ELR (cell line): ENCODE measurements at regions not wholly inside any gene's neighbourhood (a gene's known extent, or its start where the extent isn't known, plus 50 kb on each side); places are given as distances from the start of the nearest gene placed in this dataset.
A peak's percentile ranks its signal among the peaks of the same experiment; 100 is the strongest.

Source experiments
- DNase-seq: peaks from one replicate; pipeline ENCODE4 v3.0.0-alpha.2; 2015; ENCODE audit warnings: low read depth

- no peak for DNase-seq
Measured at GRCh38 chr22:26732284-26732683, 74.9 kb downstream of the MIAT start.

DNA sequence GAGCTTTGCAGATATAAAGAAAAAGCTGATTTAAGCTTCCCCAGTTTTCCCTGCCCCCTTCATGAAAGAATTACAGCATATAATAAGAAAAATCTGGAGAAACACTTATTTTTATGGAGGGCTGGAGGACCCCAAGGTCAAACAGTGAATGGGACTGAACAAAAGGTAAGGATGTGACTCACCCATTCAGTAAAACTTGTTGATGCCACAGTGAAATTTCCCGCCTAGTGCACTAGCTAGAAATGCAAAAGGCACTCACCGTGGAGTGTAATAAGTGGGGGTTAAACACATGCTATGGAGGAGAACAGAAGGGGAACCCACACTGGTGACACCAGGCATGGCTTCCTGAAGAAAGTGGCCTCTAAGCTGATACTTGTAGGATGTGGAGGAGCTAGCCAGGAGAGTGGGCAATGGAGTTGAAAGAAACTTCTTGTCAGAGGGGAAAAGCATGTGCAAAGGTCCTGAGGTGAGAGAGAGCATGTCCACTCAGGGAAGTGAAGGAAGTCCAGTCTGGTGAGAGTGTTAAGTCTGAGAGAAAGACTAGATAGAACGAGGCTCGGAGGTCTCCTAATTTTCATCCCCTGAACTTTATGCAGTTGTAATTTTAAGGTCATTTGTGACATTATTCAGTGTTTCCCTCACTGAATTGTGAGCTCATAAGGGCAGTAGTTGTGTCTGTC is 77.1 kb downstream of the MIAT start:
- peak; percentile 19 for DNase-seq

- no peak for DNase-seq
Measured at GRCh38 chr22:26735019-26735409, 77.6 kb downstream of the MIAT start.

DNA sequence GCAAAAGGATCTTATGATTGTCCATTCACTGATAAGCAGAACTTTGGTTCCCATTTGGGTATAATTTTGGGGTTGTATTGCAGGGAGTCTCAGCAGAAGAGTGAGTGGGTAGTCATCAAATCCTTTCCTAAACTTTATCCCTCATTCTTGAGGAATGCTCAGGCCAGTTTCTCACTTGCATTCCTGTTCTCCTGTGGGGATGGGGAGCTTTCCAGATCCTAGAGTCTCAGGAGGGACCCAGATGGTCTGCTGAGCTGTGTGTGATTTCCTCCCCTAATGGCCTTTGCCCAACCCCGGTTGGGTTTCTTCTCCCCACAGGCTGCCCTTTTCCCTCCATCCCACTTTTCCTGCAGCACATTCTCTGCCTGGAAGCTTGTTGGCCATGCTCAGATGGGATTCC is 79.9 kb downstream of the MIAT start:
- no peak for DNase-seq

- DNase-seq = no peak
Measured at GRCh38 chr22:26740253-26740652, 82.9 kb downstream of the MIAT start.

DNA sequence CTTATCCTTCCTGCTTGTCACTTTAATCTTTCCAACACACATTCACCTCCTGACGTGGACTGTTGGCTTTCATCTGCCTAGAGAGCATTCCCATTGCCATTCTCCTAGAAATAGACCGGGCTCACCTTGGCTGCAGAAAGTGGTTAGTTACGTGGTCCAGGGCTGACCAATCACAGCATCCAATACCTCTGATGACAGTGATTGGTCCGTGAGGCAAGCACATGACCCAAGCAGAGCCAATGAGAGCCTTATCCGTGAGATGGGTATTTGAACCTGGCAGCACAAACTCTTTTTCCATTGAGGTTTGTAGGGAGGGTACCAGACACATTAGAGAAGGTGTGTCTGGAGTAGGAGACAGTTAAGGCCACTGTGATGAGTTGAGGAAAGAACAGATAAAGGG is 85.8 kb downstream of the MIAT start:
- no peak for DNase-seq

GRCh38 chr22:26744892-26745808 is 87.8 kb downstream of the MIAT start:
- no peak for DNase-seq

- DNase-seq = no peak
Measured at GRCh38 chr22:26746311-26746710, 88.9 kb downstream of the MIAT start.

- DNase-seq = no peak
Measured at GRCh38 chr22:26748845-26749244, 91.5 kb downstream of the MIAT start.

GRCh38 chr22:26751217-26751616 is 93.8 kb downstream of the MIAT start:
- DNase-seq = no peak

DNA sequence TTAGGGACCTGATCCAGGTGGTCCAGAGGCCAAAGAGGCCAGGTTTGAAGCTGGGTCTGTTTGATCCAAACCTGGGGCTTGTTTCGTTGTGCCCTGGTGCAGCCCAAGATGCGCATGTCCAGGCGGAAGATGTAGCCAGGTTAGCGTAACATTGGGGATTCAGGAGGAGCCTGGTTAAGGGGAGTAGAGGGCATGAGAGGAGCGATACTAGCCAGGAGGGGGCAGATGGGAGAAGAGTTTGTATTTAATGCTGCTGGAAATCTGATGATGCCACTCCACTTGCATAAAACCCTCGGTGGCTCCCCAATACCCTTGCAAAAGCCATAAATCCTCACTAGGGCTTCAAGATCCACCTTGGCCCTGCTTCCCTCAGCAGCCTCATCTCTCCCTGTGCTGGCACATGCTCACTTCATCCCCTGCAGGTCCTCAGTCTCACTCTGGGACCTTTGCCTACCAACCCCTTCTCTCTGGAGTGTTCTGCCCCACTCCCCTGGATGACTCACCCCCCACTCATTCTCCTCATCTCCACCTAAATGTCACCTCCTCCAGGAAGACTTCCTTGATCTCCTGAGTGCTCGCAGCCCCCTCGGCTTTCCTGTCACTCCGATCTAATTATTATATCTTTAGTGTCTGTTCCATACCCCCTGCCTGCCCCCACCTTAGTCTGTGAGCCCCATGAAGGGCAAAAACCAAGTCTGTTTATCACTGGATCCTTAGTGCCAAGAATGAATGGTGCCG is 95.9 kb downstream of the MIAT start:
- DNase-seq = peak; percentile 13

- DNase-seq = peak; percentile 64
Measured at GRCh38 chr22:26756675-26757293, 99.4 kb downstream of the MIAT start.

DNA sequence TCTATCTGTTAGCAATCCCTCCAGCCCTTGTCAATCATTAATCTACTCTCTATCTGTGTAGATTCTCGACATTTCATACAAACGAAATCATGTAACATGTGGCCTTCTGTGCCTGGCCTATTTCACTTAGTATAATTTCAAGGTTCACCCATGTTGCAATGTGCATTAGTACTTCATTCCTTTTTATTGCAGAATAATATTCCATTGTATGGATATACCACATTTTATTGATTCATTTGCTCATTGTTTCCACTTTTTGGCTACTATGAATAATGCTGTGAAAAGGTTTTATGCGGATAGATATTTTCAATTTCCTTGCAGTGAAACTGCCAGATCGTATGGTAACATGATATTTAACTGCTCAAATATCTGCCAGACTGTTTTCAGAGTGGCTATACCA is 100.1 kb downstream of the MIAT start:
- DNase-seq = no peak

DNA sequence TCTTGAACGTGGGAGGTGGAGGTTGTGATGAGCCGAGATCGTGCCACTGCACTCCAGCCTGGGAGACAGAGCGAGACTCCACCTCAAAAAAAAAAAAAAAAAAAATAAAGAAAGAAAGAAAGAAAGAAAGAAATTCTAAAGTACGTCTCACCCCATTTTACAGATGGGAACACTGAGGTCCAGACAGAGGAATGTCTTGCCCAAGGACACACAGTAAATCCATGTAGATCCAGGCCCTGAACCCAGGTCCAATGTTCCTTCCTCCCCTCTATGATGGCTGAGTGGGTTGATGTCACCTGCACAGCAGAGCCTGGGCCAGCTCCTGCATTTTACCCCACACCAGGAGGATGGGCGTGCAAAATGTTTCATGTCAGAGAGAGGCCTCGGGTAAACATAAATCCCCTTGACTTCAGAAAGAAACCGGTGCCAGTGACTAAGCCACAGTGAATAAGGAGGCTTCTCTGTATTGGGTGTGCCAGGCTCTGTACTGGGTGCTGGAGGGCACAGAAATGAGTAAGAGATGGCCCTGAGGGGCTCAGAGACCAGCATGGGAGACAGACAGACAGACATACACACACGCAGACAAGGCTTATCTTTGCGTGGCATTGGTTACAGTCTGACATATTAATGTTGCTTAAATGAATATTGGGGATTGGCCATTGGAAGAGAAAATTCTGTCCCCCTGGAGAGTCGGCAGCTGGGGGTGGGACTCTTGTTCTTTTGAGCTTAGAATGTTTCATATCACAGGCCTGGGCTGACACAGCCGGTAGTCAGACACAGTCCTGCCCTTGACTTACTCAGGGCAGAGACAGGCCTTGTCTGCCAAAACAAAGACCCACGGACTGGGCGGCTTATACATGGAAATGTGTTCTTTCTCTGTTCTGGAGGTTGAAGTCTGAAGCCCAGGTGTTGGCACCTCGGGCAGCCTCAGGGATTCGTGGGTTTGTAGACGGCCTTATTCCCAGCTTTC is 105.4 kb downstream of the MIAT start:
- DNase-seq = peak; percentile 37

DNA sequence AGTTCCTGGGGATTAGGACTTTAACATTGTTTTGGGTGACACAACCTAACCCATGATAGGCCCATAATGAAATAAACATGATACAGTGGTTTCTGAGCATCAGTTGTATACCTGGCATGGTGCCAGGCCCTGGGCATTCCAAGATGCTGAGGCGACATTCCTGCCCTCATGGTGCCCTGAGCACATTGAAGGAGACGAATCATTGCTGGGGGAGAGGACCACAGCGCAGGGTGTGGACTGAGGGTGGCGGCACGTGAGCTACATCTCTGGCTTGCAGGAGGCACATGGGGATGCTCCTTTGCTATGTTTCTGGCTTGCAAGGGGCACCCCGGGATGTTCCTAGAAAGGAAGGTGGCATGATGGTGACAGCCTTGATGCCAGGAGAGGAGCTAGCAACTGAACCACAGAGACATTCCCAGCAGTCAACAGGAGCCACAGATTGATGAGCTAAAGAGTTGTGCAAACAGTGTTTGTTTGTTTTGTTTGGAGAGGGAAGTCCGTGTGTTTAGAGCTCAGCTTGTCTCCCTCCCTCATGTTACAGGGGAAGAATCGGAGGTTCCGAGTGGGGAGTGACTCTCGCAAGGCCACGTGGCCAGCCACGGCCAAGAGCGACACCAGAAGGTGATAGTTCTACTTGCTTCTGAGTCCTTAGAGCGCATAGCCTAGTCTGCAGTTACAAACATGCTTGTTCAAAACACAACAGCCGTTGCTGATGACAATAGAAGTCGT is 106.4 kb downstream of the MIAT start:
- DNase-seq = peak; percentile 75

DNA sequence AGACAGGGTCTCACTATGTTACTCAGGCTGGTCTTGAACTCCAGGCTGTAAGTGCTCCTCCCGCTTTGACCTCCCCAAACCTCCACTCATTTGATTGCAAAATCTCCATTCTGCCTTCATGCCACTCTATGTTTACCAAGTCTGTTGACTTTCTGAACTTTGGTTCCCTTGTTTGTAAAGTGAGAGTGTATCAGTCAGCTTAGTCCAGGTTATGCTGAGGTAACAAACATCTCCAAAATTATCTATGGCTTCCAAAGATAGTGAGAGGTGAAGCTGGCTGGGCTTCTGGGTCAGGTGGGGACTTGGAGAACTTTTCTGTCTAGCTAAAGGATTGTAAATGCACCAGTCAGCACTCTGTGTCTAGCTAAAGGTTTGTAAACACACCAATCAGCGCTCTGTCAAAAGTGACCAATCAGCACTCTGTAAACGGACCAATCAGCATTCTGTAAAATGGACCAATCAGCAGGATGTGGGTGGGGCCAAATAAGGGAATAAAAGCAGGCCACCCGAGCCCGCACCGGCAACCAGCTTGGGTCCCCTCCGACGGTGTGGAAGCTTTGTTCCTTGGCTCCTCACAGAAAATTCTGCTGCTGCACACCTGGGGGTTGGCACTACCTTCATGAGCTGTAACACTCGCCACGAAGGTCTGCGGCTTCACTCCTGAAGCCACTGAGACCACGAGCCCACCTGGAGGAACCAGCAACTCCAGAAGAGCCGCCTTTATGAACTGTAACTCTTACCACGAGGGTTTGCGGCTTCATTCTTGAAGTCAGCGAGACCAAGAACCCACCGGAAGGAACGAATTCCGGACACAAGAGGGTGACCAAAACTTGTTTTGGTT is 109.3 kb downstream of the MIAT start:
- DNase-seq = no peak

DNA sequence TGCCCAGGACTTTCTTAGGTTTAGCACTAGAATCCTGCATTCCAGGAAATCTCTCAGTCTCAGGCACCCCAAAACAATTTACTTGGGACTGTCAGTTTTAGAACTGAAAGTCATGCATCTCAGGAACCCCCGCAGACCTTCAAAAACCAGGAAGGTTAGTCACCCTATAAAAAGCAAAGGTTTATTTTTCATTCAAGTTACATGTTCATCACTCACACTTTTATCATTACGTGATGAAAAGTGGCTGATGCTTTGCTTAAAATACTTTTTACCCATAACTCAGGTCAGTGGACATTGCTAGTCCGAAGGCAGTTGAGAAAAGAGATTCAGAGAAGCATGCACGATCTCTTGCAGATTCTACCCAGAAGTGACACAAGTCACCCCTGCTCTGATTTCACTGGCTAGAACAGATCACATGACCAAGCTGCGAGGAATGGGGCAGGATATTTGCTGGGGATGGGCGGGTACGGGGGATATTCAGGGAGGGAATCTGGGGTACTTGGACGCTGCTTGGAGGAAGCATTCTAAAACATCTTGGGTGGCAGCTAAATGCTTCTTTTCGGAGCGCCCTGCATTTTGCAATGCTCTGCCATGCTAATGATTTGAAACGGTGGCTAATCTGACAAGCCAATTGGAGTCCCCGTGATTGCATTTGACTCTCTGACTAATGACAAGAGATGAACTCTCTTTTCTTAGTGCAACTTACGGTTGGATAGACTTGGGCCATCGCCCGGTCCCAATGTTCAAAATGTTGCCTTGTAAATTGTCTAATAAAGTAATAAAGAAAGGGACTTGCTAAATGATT is 110.2 kb downstream of the MIAT start:
- DNase-seq = no peak

DNA sequence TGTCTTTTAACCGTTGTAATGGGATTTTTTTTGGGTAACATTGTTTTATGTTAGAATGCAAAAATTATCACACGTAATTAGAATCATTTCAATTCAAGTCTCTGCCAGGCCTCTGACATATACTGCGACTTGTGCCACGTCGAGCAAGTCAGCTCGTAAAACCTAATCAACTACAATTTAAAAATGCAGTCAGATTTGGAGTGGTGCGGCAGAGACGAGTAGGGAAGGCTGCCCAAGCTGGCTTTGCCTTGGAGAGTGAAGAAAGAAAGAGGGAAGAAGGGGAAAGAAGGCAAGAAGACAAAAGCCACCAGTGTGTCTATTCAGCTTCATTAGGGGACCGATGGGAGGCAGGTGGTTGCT is 110.7 kb downstream of the MIAT start:
- no peak for DNase-seq

DNA sequence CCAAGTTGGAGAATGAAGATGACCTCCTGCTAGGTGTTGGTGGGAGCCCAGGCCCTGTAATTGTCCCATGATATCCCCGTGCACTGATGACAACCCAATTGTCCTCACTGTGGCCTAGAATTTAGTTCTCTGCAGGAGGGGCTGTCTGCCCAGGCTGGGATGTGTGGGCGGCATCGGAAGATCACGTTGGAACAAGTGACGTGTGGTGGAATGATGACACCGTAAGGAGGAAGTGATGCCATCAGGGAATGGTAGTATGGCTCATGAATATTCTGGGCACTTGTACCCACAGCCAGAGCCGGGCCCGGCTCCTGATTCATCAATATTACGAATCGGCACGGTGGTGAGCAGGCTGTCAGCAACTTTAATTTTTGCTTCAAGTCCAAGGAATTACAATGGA is 111.6 kb downstream of the MIAT start:
- no peak for DNase-seq
